Type B pancreatic cell (in vitro differentiated cells): ENCODE measurements at regions not wholly inside any gene's neighbourhood (a gene's known extent, or its start where the extent isn't known, plus 50 kb on each side); places are given as distances from the start of the nearest gene placed in this dataset.

Experiments
- DNase-seq: peaks from one replicate; pipeline ENCODE4 v3.0.0; 2021; ENCODE audit warnings: mixed read lengths; ENCODE audit not compliant: unreplicated experiment; ENCODE audit errors: extremely low spot score
- H3K27ac Mint-ChIP-seq: 2 replicates; pipeline ENCODE4 v1.8.0; 2021; ENCODE audit warnings: mild to moderate bottlenecking, mixed read lengths
- H3K27me3 Mint-ChIP-seq: 2 replicates; pipeline ENCODE4 v1.8.0; 2021; ENCODE audit warnings: mixed read lengths
- H3K36me3 Mint-ChIP-seq: 2 replicates; pipeline ENCODE4 v1.8.0; 2021; ENCODE audit warnings: mixed read lengths
- H3K4me1 Mint-ChIP-seq: one replicate; pipeline ENCODE4 v1.8.0; 2021; ENCODE audit warnings: mixed read lengths; ENCODE audit not compliant: unreplicated experiment
- H3K4me3 Mint-ChIP-seq: 2 replicates; pipeline ENCODE4 v1.8.0; 2021; ENCODE audit warnings: mild to moderate bottlenecking, mixed read lengths
- H3K9me3 Mint-ChIP-seq: 2 replicates; pipeline ENCODE4 v1.8.0; 2021; ENCODE audit warnings: mixed read lengths
- TF ChIP-seq, protein P1 (sequence below): fragments of 200-600 bp; sonication (generic); conservative IDR thresholded peaks from 2 replicates; pipeline ENCODE4 v1.5.0; 2021; ENCODE audit warnings: antibody characterized with exemption, mild to moderate bottlenecking

DNA sequence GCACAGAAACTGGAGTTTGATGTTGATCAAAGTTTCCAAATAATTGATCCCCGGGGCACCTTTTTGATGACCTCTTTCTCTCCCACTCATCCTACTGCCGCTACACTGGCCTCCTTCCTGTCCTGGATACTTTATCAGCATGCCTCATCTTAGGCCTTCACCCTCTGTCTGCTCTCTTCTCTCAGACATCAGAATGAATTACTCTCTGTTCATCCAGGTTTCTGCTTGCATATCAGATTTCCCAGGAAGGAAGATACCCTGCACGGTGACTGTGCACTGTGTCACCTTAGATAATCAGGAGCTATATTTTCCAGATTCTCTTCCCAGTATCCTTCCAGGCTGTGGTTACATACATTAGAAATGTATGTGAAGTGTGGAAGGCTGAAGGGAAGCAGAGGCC lies 397.0 kb downstream of the DIRAS2 start:
- Mint-ChIP-seq H3K27me3 (no peaks in the 10 kb centered on the region), H3K27ac (no peak overlapping the region), H3K36me3 (no peaks in the 10 kb centered on the region), H3K4me1 (no peaks in the 10 kb centered on the region), H3K9me3 (peaks cover 5% of the 10 kb centered on the region), H3K4me3 (no peak overlapping the region)
- TF ChIP-seq, protein P1, sequence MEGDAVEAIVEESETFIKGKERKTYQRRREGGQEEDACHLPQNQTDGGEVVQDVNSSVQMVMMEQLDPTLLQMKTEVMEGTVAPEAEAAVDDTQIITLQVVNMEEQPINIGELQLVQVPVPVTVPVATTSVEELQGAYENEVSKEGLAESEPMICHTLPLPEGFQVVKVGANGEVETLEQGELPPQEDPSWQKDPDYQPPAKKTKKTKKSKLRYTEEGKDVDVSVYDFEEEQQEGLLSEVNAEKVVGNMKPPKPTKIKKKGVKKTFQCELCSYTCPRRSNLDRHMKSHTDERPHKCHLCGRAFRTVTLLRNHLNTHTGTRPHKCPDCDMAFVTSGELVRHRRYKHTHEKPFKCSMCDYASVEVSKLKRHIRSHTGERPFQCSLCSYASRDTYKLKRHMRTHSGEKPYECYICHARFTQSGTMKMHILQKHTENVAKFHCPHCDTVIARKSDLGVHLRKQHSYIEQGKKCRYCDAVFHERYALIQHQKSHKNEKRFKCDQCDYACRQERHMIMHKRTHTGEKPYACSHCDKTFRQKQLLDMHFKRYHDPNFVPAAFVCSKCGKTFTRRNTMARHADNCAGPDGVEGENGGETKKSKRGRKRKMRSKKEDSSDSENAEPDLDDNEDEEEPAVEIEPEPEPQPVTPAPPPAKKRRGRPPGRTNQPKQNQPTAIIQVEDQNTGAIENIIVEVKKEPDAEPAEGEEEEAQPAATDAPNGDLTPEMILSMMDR: no peak
- no peak for DNase-seq

DNA sequence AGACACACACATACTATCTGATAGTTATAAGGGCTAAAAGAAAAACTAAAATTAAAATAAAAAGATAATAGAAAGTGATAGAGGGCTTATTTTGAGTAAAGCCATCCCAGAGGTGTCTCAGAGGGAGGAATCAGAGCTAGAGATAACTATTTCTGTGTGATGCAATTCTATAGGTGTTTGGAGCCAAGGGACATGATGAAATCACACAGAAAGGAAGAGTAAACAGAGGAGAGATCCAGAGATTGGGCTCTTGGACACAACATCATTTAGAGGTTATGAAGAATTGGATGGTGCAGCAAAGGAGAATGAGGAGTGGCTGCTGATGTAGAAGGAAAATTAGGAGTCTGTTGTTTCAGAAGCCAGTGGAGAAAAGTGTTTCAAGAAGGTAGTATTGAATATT lies 393.5 kb downstream of the DIRAS2 start:
- Mint-ChIP-seq H3K4me1 (no peaks in the 10 kb centered on the region), H3K27ac (no peak overlapping the region), H3K4me3 (no peak overlapping the region), H3K27me3 (no peaks in the 10 kb centered on the region), H3K36me3 (no peaks in the 10 kb centered on the region), H3K9me3 (peaks cover 5% of the 10 kb centered on the region)
- no peak for DNase-seq
- TF ChIP-seq, protein P1: no peak

DNA sequence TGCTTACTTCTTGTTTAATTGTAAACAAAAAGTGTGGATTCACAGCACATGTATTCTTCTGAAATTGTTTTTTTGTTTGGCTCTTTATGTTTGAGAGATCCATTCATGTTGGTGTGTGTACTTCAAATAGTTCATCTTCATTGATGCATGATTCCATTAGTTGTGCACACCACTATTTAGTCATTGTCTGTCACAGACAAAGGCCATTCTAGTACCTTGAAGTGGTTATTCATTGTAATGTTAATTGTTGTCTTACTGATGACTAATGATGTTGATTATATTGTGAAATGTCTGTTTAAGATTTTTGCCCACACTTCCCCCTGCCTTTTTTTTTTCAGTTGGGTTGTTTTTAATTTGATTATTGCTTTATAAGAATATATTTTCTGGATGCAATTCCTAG lies 391.3 kb downstream of the DIRAS2 start:
- no peak for DNase-seq
- Mint-ChIP-seq H3K4me3 (no peak overlapping the region), H3K9me3 (peaks cover 5% of the 10 kb centered on the region), H3K36me3 (no peaks in the 10 kb centered on the region), H3K27me3 (no peaks in the 10 kb centered on the region), H3K27ac (no peak overlapping the region), H3K4me1 (no peaks in the 10 kb centered on the region)
- TF ChIP-seq, protein P1: no peak

DNA sequence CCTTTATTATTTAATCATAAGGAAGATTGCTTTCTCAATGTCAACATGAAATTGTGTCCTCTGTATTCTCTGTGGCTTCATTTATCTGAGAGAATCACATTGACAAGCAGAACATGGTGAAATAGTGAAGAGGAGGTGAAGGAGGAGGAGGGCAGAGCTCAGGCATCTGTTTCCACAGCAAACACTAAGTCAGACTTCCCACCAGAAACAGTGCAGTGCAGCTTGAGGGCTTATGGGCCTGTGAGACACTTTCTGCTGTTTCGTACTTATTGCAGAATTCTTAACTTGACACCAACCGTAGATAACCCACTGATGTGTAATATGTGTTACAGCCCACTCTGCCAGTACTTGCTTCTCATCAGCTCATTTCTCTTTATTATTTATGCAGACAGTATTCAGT lies 386.3 kb downstream of the DIRAS2 start:
- Mint-ChIP-seq H3K4me1 (no peaks in the 10 kb centered on the region), H3K9me3 (peaks cover 6% of the 10 kb centered on the region), H3K4me3 (no peak overlapping the region), H3K27ac (no peak overlapping the region), H3K36me3 (no peaks in the 10 kb centered on the region), H3K27me3 (no peaks in the 10 kb centered on the region)
- no peak for DNase-seq
- TF ChIP-seq, protein P1: no peak

DNA sequence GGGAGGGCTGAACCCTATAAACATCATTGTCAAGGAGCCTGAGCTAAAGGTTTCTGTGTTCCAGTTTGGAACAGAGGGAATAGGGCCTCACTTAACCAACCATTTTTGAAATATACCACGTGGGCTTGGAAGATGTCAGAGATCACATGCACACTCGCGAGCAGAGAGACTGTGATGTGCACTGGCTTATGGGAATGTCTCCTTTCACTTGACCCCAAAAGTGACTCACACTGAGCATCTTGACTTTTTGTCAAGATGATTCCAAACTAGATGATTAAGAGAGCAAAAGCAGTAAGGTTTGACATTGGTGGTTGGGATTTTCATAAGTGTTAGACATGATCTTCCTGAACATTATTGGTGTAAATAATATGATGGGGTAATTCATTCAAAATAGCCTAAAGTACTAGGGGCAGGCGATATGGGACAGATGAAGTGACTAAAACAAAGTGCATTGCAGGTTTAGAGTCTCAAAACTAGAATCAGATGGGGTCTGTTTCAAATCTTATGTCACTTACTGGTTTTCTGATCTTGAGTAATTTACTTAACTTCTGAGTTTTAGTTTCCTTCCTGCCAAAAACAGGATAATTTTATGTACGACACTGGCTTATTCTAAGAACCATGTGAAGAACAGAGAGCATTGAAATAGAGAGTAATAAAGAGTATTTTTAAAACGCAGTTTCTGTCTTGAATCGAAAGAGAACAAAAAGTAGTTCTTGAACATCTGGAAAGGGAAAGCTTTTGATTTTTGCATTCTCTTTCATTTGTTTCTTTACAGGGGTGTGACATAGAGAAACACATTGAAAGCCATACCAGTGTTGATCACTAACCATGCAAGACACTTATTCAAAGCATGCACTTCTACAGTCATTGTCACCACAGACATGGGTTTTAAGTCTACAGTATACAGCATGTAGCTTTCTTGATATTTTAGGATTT lies 383.0 kb downstream of the DIRAS2 start:
- no peak for DNase-seq
- H3K27ac Mint-ChIP-seq: no peak overlapping the region
- H3K4me3 Mint-ChIP-seq: no peak overlapping the region
- no peaks in the 10 kb centered on the region for H3K4me1 Mint-ChIP-seq
- H3K9me3 Mint-ChIP-seq: peaks cover 13% of the 10 kb centered on the region
- TF ChIP-seq, protein P1: no peak
- H3K36me3 Mint-ChIP-seq: no peaks in the 10 kb centered on the region
- no peaks in the 10 kb centered on the region for H3K27me3 Mint-ChIP-seq
